ENCODE measurements at regions not wholly inside any gene's neighbourhood (a gene's known extent, or its start where the extent isn't known, plus 50 kb on each side); places are given as distances from the start of the nearest gene placed in this dataset.

- TF ChIP-seq EP300 (IDR thresholded peaks at IDR 0.05) (no peak), CTCF (IDR thresholded peaks at IDR 0.05) (no peak), POLR2AphosphoS5 (IDR thresholded peaks at IDR 0.05) (no peak)
These were observed 525.7 kb upstream of the FOXG1 start for GRCh38 chr14:28240909-28241308.

All from gastroesophageal sphincter (tissue), 3 donors.